DMS153 (cell line): ENCODE measurements at regions not wholly inside any gene's neighbourhood (a gene's known extent, or its start where the extent isn't known, plus 50 kb on each side); places are given as distances from the start of the nearest gene placed in this dataset.

Source experiments
- DNase-seq: peaks from one replicate; lab custom pipeline; 2025; lab: John Stamatoyannopoulos, UW

- DNase-seq = no peak
Observed at GRCh38 chr9:113646946-113647914, 183.7 kb downstream of the RGS3 start.

GRCh38 chr9:113648048-113648447 is 184.5 kb downstream of the RGS3 start:
- no peak for DNase-seq

GRCh38 chr9:113648586-113648985 is 185.1 kb downstream of the RGS3 start:
- DNase-seq = no peak

GRCh38 chr9:113649054-113649453 is 185.5 kb downstream of the RGS3 start:
- DNase-seq = peak; percentile 75

- no peak for DNase-seq
Observed at GRCh38 chr9:113649855-113650206, 186.3 kb downstream of the RGS3 start.

GRCh38 chr9:113650207-113651131 is 186.9 kb downstream of the RGS3 start:
- DNase-seq = peak; percentile 83

- no peak for DNase-seq
Observed at GRCh38 chr9:113651896-113652295, 188.4 kb downstream of the RGS3 start.

GRCh38 chr9:113652355-113653152 is 189.0 kb downstream of the RGS3 start:
- no peak for DNase-seq

GRCh38 chr9:113653746-113654604 is 190.4 kb downstream of the RGS3 start:
- DNase-seq = no peak

- DNase-seq = no peak
Observed at GRCh38 chr9:113654605-113655428, 191.3 kb downstream of the RGS3 start.

- DNase-seq = no peak
Observed at GRCh38 chr9:113656771-113657670, 193.5 kb downstream of the RGS3 start.

GRCh38 chr9:113657765-113658544 is 194.4 kb downstream of the RGS3 start:
- DNase-seq = peak; percentile 30

GRCh38 chr9:113658545-113658895 is 195.0 kb downstream of the RGS3 start:
- no peak for DNase-seq

- DNase-seq = no peak
Observed at GRCh38 chr9:113659039-113659438, 195.5 kb downstream of the RGS3 start.

- no peak for DNase-seq
Observed at GRCh38 chr9:113659740-113660139, 196.2 kb downstream of the RGS3 start.

- DNase-seq = no peak
Observed at GRCh38 chr9:113660196-113660595, 196.7 kb downstream of the RGS3 start.

GRCh38 chr9:113661074-113661473 is 197.5 kb downstream of the RGS3 start:
- DNase-seq = no peak

- no peak for DNase-seq
Observed at GRCh38 chr9:113664181-113664875, 200.8 kb downstream of the RGS3 start.
